GM23248 (cell line): ENCODE measurements at regions not wholly inside any gene's neighbourhood (a gene's known extent, or its start where the extent isn't known, plus 50 kb on each side); places are given as distances from the start of the nearest gene placed in this dataset.

ENCODE experiments used
- EZH2 ChIP-seq: fragments of 200-600 bp; sonication (generic); IDR thresholded peaks from 2 replicates; pipeline ENCODE4 v1.6.1; 2018; ENCODE audit warnings: antibody characterized with exemption, mild to moderate bottlenecking; ENCODE audit not compliant: insufficient read depth, poor library complexity, severe bottlenecking
- EZH2phosphoT487 ChIP-seq: fragments of 200-600 bp; sonication (generic); IDR thresholded peaks from 2 replicates; pipeline ENCODE4 v1.6.1; 2018; ENCODE audit warnings: antibody characterized with exemption, moderate library complexity, mild to moderate bottlenecking, low read depth; ENCODE audit not compliant: insufficient read depth

GRCh38 chr10:78451592-78451991 is 417.9 kb downstream of the RPS24 start:
- TF ChIP-seq EZH2 (no peak), EZH2phosphoT487 (no peak)
